ENCODE measurements at regions not wholly inside any gene's neighbourhood (a gene's known extent, or its start where the extent isn't known, plus 50 kb on each side); places are given as distances from the start of the nearest gene placed in this dataset.

DNA sequence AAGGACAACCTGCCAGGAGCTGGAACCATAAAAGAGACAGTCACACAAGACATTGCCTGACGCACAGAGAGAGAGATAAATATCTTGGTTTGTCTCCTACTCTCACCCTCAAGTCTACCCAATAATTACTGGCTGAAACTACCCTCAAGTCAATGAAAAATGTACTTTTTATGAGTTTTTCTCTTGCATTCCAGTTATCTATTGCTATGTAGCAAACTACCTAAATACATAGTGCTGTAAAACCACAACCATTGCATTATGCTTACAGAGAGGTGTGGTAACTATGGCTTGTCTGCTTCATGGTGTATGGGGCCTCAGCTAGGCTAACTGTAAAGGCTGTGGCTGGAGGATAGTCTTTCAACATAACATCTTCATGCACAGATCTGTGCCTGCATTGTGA lies 247.8 kb downstream of the HAO1 start:
- TF ChIP-seq, protein P1, sequence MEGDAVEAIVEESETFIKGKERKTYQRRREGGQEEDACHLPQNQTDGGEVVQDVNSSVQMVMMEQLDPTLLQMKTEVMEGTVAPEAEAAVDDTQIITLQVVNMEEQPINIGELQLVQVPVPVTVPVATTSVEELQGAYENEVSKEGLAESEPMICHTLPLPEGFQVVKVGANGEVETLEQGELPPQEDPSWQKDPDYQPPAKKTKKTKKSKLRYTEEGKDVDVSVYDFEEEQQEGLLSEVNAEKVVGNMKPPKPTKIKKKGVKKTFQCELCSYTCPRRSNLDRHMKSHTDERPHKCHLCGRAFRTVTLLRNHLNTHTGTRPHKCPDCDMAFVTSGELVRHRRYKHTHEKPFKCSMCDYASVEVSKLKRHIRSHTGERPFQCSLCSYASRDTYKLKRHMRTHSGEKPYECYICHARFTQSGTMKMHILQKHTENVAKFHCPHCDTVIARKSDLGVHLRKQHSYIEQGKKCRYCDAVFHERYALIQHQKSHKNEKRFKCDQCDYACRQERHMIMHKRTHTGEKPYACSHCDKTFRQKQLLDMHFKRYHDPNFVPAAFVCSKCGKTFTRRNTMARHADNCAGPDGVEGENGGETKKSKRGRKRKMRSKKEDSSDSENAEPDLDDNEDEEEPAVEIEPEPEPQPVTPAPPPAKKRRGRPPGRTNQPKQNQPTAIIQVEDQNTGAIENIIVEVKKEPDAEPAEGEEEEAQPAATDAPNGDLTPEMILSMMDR (IDR thresholded peaks at IDR 0.05), result no peak

DNA sequence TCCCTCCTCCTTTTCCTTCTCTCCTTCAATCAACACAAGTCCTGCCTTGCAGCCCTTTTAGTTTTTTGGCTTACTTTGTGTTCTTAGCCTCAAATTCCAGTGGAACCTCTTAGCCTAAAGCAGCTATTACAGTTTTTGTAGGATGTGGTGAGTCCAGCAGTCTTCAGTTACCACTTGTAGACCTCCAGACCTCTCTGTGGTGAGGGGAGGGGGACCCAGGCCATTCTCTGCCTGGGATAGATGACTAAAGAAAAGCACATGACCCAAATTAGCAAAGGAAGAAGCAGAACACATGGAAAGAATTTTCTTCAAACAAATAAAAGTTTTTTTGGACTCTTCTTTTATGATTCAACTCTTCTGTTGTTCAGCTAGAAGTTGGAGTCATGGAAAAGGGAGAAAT lies 246.5 kb downstream of the HAO1 start:
- TF ChIP-seq, protein P1 (IDR thresholded peaks at IDR 0.05), result no peak

DNA sequence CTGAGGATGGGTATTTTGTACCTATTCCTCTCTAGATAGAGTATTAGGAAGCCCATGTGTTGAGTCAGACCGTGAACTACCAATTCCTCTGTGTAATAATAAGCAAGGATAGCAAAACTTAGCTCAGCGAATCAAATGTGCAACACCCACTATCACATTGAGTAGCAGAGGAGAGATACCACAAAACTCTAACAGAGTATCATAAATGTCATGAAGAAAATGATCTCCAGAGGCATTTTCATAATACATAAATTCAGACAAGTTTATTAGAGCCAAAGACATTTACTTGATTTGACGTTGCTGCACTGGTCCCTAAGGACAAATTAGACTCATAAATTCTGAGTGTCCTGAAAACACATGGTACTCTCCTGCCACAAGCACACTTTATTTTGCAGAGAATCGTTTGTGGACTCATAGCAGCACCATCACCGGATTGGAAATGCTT lies 245.2 kb downstream of the HAO1 start:
- TF ChIP-seq, protein P1 (IDR thresholded peaks at IDR 0.05), result no peak

DNA sequence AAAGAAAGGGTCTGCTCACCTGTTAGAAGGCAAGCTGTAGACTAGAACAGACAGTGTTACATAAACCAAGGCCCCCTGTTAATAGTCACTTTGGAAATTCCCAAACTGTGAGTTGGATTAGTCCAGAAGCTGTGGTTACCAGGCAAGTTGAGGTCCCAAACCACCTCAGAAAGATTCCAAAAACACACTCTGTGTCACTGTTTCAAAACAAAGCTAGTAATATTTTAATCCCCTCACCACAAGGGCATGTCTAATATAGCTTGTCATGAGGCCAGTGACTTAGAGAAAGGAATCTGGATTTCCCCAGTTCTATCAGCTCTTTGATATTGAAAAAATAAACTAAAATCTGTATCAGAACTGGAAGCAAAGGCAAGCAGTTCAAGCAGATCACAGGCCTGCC lies 244.6 kb downstream of the HAO1 start:
- TF ChIP-seq, protein P1 (IDR thresholded peaks at IDR 0.05), result no peak

DNA sequence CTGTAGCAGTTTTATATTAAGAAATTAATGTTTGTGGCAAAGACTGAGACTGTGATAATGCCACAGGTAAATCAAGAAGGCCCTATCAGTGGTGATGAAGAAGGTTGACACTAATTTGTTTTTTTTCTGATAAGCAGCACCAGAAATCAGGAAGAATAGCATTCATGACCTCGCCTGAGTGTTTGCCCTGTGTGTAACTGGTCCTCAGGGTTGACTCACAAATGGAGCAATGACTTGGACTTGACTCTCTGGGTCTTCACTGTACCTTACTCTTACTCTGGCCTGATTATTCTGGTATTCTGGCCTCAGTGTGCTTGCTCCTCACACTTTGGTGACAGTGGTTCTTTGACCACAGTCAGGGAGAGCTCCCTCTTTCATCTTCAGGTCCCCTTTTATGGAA lies 243.9 kb downstream of the HAO1 start:
- TF ChIP-seq, protein P1 (IDR thresholded peaks at IDR 0.05), result no peak

DNA sequence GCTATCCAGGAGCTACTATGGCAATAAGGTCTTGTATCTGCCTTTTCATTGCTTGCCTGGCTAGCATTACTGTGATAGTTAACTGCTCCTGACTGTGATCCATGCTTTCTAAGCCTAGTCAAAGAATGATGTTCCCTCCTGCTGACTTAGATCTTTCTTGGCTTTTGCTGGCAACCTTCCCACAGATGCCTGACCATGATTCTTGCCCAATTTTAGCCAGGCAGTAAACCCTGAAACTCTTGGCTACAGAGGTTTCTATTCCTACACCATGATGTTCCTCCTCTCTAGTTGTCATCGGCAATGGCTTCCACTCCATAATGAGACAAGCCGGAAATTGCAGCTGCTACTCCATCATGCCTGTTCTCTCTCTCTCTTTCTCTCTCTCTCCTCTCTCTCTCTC lies 238.1 kb downstream of the HAO1 start:
- TF ChIP-seq, protein P1 (IDR thresholded peaks at IDR 0.05), result no peak

DNA sequence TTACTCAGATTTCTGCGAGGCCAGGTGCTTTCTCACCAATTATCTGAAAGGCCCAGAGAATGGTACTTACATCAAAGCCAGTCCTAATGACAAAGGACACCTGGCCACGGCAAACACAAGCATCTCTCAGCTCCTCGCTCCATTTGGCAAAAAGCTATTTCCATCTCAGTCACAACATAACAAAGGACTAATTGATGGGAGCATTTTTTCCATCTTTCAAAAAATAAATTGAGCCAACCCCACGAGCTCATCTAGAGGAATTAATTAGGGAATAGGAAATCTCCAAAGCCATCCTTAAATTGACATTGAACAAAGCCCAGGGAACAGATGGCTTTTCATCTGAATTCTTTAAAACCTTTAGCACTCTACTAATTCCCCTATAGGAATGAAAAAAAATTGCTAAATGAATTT lies 236.7 kb downstream of the HAO1 start:
- TF ChIP-seq, protein P1 (IDR thresholded peaks at IDR 0.05), result no peak

DNA sequence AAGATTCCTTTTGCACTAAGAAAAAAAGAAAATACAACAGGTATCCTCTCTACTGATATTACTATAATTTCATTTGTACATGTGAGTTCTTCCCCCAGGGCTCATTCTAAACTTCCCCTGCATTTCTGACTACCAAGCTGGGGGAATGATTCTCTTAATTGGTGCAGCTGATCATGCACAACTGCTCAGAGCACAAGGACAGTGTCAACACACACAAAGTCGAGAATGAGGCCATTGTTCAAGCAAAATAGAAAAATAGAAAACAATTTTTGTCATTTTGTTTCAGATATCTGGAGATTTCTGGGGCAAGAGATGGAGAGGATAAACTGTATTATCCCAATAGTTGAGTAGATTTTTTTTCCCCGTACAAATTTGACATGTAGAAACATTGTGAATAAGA lies 236.3 kb downstream of the HAO1 start:
- TF ChIP-seq, protein P1 (IDR thresholded peaks at IDR 0.05), result no peak
